HG02973 (cell line): ENCODE measurements at regions not wholly inside any gene's neighbourhood (a gene's known extent, or its start where the extent isn't known, plus 50 kb on each side); places are given as distances from the start of the nearest gene placed in this dataset.

Experiments
- ATAC-seq: cut with Tn5 transposase; IDR thresholded peaks from one replicate; pipeline ENCODE4 v1.9.1; 2021; ENCODE audit warnings: moderate library complexity; ENCODE audit not compliant: unreplicated experiment

GRCh38 chr2:16851126-16851525, 185.5 kb upstream of the CYRIA start:
- no peak for ATAC-seq

- ATAC-seq, result no peak
These were observed 175.0 kb upstream of the CYRIA start for GRCh38 chr2:16840496-16841172.

GRCh38 chr2:16832910-16833309, 167.3 kb upstream of the CYRIA start:
- no peak for ATAC-seq

- ATAC-seq, result no peak
These were observed 163.2 kb upstream of the CYRIA start for GRCh38 chr2:16828828-16829160.

- no peak for ATAC-seq
These were observed 162.6 kb upstream of the CYRIA start for GRCh38 chr2:16828044-16828827.

GRCh38 chr2:16824472-16824871, 158.8 kb upstream of the CYRIA start:
- no peak for ATAC-seq

- ATAC-seq, result no peak
These were observed 156.1 kb upstream of the CYRIA start for GRCh38 chr2:16821692-16822091.

GRCh38 chr2:16818203-16818556, 152.5 kb upstream of the CYRIA start:
- no peak for ATAC-seq

GRCh38 chr2:16817305-16818202, 151.9 kb upstream of the CYRIA start:
- no peak for ATAC-seq

- no peak for ATAC-seq
These were observed 150.9 kb upstream of the CYRIA start for GRCh38 chr2:16816522-16816921.

- no peak for ATAC-seq
These were observed 150.4 kb upstream of the CYRIA start for GRCh38 chr2:16816016-16816415.

GRCh38 chr2:16813593-16813992, 148.0 kb upstream of the CYRIA start:
- no peak for ATAC-seq

GRCh38 chr2:16798472-16798871, 132.8 kb upstream of the CYRIA start:
- ATAC-seq, result no peak

- no peak for ATAC-seq
These were observed 125.9 kb upstream of the CYRIA start for GRCh38 chr2:16791496-16791895.

GRCh38 chr2:16785149-16785548, 119.5 kb upstream of the CYRIA start:
- ATAC-seq, result no peak

- ATAC-seq, result no peak
These were observed 119.0 kb upstream of the CYRIA start for GRCh38 chr2:16784652-16785051.

- ATAC-seq, result no peak
These were observed 111.7 kb upstream of the CYRIA start for GRCh38 chr2:16777123-16777870.

- ATAC-seq, result no peak
These were observed 110.2 kb upstream of the CYRIA start for GRCh38 chr2:16775899-16776231.

GRCh38 chr2:16774980-16775898, 109.6 kb upstream of the CYRIA start:
- no peak for ATAC-seq

- no peak for ATAC-seq
These were observed 108.5 kb upstream of the CYRIA start for GRCh38 chr2:16774091-16774490.
